Activated CD8-positive, alpha-beta T cell treated with anti-CD3 and anti-CD28 coated beads for 36 hours (primary cell): ENCODE measurements at regions not wholly inside any gene's neighbourhood (a gene's known extent, or its start where the extent isn't known, plus 50 kb on each side); places are given as distances from the start of the nearest gene placed in this dataset.
"Not testable (repeated sequence)": the region's sequence is repeated elsewhere in the genome, so short reads cannot be mapped to it uniquely, and the experiment has no call there.

Experiments
- ATAC-seq: fragments of 200-7000 bp; cut with Tn5 transposase; one replicate; pipeline ENCODE4 v1.10.0; 2021; ENCODE audit warnings: mild to moderate bottlenecking, moderate library complexity
- CTCF ChIA-PET: fragments of 350-600 bp; sonication (Branson Sonifier 250); formaldehyde crosslinking; loops from one replicate; lab custom pipeline; 2021; ENCODE audit warnings: antibody characterized with exemption; lab: Charles Lee
- POLR2A ChIA-PET: fragments of 350-600 bp; sonication (Branson Sonifier 250); formaldehyde crosslinking; loops from one replicate; lab custom pipeline; 2021; ENCODE audit warnings: antibody characterized with exemption; lab: Charles Lee
- DNase-seq: peaks from one replicate; pipeline ENCODE4 v3.0.0-alpha.2; 2020
- H3K27ac Mint-ChIP-seq: one replicate; pipeline ENCODE4 v1.8.0; 2021; ENCODE audit warnings: mild to moderate bottlenecking, mixed read lengths
- H3K27me3 Mint-ChIP-seq: one replicate; pipeline ENCODE4 v1.8.0; 2021; ENCODE audit warnings: mixed read lengths
- H3K36me3 Mint-ChIP-seq: one replicate; pipeline ENCODE4 v1.8.0; 2021; ENCODE audit warnings: low read depth, mixed read lengths
- H3K4me1 Mint-ChIP-seq: one replicate; pipeline ENCODE4 v1.8.0; 2021; ENCODE audit warnings: low read depth, mixed read lengths
- H3K4me3 Mint-ChIP-seq: one replicate; pipeline ENCODE4 v1.8.0; 2021; ENCODE audit warnings: mild to moderate bottlenecking, moderate library complexity, mixed read lengths
- H3K9me3 Mint-ChIP-seq: one replicate; pipeline ENCODE4 v1.8.0; 2021; ENCODE audit warnings: mixed read lengths
- intact Hi-C: fragments of 100-400 bp; cut with micrococcal nuclease; formaldehyde crosslinking; loops from one replicate; pipeline ENCODE4 v1.10.0; 2022
- TF ChIP-seq, protein P1 (sequence below): fragments of 200-600 bp; IDR thresholded peaks from one replicate; pipeline ENCODE4 v1.8.0; 2022; ENCODE audit warnings: antibody characterized with exemption, mild to moderate bottlenecking

DNA sequence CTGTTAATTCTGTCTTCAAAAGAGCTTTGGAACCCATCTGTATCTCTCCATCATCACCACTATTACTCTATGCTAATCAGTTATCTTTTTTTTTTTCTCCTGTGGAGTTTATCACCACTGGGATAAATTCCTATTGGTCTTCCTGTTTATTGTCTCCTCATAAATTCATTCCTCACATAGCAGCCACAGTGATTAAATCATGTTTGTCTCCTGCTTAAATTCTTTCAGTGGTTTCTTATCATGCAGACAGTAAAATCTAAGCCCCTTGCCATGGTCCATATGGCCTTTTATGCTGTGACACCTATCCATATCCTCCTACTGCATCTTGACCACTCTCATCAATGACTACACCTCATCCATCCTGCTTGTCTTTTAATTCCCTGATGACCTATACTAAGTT, 239.8 kb upstream of the ZEB2 start:
- CTCF ChIA-PET = interaction anchor here (0.7 kb wide), 1 partner anchor 13 kb away, joined by 3 read pairs; no protein-coding TSS in a partner anchor
- ATAC-seq (no peak), DNase-seq (no peak)
- Mint-ChIP-seq H3K27ac (no peak overlapping the region), H3K4me1 (no peaks in the 10 kb centered on the region), H3K36me3 (no peaks in the 10 kb centered on the region), H3K27me3 (peaks cover 4% of the 10 kb centered on the region), H3K4me3 (no peak overlapping the region), H3K9me3 (no peaks in the 10 kb centered on the region)
- TF ChIP-seq, protein P1, sequence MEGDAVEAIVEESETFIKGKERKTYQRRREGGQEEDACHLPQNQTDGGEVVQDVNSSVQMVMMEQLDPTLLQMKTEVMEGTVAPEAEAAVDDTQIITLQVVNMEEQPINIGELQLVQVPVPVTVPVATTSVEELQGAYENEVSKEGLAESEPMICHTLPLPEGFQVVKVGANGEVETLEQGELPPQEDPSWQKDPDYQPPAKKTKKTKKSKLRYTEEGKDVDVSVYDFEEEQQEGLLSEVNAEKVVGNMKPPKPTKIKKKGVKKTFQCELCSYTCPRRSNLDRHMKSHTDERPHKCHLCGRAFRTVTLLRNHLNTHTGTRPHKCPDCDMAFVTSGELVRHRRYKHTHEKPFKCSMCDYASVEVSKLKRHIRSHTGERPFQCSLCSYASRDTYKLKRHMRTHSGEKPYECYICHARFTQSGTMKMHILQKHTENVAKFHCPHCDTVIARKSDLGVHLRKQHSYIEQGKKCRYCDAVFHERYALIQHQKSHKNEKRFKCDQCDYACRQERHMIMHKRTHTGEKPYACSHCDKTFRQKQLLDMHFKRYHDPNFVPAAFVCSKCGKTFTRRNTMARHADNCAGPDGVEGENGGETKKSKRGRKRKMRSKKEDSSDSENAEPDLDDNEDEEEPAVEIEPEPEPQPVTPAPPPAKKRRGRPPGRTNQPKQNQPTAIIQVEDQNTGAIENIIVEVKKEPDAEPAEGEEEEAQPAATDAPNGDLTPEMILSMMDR = no peak
- POLR2A ChIA-PET = no interaction called here
- intact Hi-C loops = no loop called here

DNA sequence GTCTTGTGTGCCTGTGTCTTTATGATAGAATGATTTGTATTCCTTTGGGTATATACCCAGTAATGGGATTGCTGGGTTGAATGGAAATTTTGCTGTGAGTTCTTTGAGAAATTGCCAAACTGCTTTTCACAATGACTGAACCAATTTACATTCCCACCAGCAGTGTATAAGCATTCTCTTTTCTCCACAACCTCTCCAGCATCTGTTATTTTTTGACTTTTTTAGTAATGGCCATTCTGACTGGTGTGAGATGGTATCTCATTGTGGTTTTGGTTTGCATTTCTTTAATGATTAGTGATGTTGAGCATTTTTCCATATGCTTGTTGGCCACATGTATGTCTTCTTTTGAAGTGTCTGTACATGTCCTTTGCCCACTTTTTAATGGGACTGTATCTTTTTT, 238.3 kb upstream of the ZEB2 start:
- H3K4me1 Mint-ChIP-seq, DNase-seq, H3K27me3 Mint-ChIP-seq, POLR2A ChIA-PET, H3K9me3 Mint-ChIP-seq, H3K27ac Mint-ChIP-seq, ATAC-seq, CTCF ChIA-PET, intact Hi-C loops, H3K4me3 Mint-ChIP-seq, H3K36me3 Mint-ChIP-seq: not testable (repeated sequence)

DNA sequence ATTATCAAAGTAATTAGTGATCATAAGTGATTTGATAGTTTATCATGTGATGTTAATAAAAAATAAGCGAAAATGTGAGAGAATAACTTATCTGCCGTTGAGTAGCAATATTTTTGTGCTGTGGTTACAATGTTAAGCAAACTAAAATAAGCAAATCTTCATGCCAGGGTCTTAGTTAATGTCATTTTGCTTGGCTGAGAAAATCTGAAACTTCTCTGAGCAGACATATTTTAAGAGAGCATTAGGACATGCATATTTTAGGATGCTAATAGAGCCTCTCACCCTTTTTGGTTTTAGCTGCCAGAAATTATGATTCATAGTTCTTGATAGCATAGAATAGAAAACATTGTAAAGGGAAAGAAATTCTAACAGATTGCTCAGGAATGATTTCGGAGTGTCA, 233.5 kb upstream of the ZEB2 start:
- no peak for ATAC-seq
- ChIA-PET POLR2A (no interaction called here), CTCF (no interaction called here)
- DNase-seq = no peak
- no peaks in the 10 kb centered on the region for H3K36me3 Mint-ChIP-seq
- TF ChIP-seq, protein P1 = no peak
- H3K27ac Mint-ChIP-seq = no peak overlapping the region
- peaks cover 4% of the 10 kb centered on the region for H3K27me3 Mint-ChIP-seq
- H3K4me1 Mint-ChIP-seq = no peaks in the 10 kb centered on the region
- H3K4me3 Mint-ChIP-seq = no peak overlapping the region
- intact Hi-C loops = no loop called here
- H3K9me3 Mint-ChIP-seq = peaks cover 4% of the 10 kb centered on the region

DNA sequence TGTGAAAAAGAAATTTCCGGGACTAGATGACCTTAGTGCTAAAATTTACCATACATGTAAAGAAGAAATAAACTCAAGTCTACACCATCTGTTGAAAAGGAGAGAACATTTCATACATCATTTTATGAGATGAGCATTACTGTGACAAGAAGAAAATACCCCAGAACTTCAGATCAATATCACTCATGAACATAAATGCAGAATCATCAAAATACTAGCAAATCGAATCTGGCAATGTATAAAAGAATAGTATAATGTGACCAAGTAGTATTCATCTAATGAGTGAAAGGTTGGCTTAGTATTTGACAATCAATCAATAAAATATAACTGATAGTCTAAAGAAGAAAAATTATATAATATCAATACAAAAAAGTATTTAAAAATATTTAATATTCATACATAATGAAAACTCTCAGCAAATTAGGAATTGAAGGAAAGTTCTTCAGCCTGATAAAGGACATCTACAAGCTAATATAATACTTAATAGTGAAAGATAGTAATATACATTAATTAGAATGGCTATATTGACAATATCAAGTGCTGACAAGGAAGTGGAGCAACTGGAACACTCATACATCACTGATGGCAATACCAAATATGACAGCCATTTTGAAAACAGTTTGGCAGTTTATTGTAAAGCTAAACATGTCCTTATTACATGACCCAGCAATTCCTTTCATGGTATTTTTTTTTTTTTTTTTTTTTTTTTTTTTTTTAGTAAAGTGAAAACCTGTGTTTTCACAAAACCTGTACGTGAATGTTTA, 231.4 kb upstream of the ZEB2 start:
- no peak overlapping the region for H3K4me3 Mint-ChIP-seq
- no peak overlapping the region for H3K27ac Mint-ChIP-seq
- no peaks in the 10 kb centered on the region for H3K4me1 Mint-ChIP-seq
- DNase-seq (no peak), ATAC-seq (no peak)
- ChIA-PET CTCF (no interaction called here), POLR2A (no interaction called here)
- TF ChIP-seq, protein P1 = no peak
- intact Hi-C loops = no loop called here
- peaks cover 4% of the 10 kb centered on the region for H3K27me3 Mint-ChIP-seq
- peaks cover 17% of the 10 kb centered on the region for H3K9me3 Mint-ChIP-seq
- H3K36me3 Mint-ChIP-seq = peaks cover 3% of the 10 kb centered on the region

DNA sequence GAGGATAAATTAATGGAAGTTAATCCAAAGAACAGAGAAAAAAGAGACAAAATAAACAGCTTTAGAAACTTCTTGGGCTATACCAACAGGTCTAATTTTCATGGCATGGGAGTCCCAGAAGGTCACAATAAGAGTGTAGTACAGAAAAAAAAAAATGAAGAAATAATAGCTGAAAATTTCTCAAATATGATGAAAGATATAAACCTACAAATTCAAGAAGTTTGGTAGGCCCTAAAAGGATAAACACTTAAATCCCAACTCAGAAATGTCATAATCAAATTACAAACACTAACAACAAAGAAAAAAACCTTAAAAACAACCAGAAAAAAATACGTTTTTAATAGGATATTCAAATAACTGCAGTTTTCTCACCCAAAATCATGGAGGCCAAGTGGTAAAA, 229.3 kb upstream of the ZEB2 start:
- H3K4me3 Mint-ChIP-seq = no peak overlapping the region
- peaks cover 17% of the 10 kb centered on the region for H3K9me3 Mint-ChIP-seq
- ChIA-PET CTCF (no interaction called here), POLR2A (no interaction called here)
- no peak overlapping the region for H3K27ac Mint-ChIP-seq
- DNase-seq = no peak
- peaks cover 3% of the 10 kb centered on the region for H3K36me3 Mint-ChIP-seq
- intact Hi-C loops = no loop called here
- ATAC-seq = no peak
- TF ChIP-seq, protein P1 = no peak
- no peaks in the 10 kb centered on the region for H3K27me3 Mint-ChIP-seq
- H3K4me1 Mint-ChIP-seq = no peaks in the 10 kb centered on the region
